ENCODE measurements at regions not wholly inside any gene's neighbourhood (a gene's known extent, or its start where the extent isn't known, plus 50 kb on each side); places are given as distances from the start of the nearest gene placed in this dataset.

DNA sequence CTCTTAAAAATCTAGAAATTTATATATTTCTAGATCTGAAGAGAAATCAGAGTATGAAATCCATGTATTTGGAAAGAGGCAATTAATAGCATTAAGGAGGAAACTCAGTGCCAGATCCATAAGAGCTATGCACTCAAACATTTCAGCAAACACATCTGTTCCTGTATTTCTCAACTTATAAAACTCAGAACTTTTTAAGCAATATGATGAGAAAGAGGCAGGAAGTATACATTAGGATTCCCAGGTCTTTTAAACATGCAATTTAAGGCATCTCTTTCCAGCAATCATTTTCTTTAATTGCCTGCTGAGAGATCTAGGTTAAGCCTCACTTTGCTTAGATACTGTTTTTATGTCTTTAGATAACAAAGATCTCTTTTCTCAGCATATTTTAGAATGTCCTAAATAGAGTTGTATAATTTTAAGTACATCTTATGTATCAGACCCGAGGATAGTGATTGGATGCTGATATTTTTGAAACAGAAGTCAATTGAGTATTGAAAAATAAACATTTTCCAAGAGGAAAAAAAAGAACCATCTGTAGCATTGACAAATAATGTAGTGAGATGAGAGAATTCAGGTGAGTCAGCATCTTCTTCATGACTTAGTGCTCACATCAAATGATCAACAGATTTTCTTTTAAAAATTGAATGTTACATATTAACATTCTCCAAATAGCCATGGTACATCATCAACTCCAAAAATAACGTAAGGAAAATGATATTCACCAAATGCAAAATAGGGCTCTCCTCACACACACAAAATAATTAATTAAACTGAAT is 461.4 kb upstream of the NOX3 start:
- Mint-ChIP-seq H3K36me3 (ENCODE audit: low read depth) (no peaks in the 10 kb centered on the region), H3K27me3 (ENCODE audit: low read depth) (peaks cover 2% of the 10 kb centered on the region), H3K4me1 (ENCODE audit: low read depth) (no peaks in the 10 kb centered on the region), H3K4me3 (ENCODE audit: unreplicated experiment) (no peak overlapping the region), H3K27ac (ENCODE audit: unreplicated experiment) (no peak overlapping the region), H3K9me3 (ENCODE audit: low read depth) (no peaks in the 10 kb centered on the region)
- DNase-seq (ENCODE audit: low spot score): no peak
- TF ChIP-seq, protein P1, sequence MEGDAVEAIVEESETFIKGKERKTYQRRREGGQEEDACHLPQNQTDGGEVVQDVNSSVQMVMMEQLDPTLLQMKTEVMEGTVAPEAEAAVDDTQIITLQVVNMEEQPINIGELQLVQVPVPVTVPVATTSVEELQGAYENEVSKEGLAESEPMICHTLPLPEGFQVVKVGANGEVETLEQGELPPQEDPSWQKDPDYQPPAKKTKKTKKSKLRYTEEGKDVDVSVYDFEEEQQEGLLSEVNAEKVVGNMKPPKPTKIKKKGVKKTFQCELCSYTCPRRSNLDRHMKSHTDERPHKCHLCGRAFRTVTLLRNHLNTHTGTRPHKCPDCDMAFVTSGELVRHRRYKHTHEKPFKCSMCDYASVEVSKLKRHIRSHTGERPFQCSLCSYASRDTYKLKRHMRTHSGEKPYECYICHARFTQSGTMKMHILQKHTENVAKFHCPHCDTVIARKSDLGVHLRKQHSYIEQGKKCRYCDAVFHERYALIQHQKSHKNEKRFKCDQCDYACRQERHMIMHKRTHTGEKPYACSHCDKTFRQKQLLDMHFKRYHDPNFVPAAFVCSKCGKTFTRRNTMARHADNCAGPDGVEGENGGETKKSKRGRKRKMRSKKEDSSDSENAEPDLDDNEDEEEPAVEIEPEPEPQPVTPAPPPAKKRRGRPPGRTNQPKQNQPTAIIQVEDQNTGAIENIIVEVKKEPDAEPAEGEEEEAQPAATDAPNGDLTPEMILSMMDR (IDR thresholded peaks at IDR 0.05): no peak

DNA sequence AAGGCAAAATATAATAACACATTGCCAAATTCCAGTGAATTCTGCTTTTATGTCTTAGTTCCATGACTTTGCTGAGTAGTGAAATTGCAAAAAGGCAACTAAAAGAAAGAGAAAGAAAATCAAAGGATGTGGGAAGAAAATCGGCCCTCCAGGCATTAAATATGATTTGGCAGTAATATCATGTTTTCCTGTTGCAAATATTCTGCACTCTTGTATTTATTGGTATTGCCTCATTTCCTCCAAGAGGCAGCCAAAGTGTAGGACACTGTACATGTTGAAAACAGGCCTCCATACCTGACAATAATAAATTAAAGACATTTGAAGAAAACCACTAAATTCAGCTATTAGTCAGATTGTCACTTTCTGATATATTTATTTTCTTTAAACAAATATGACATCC is 460.0 kb upstream of the NOX3 start:
- H3K4me1 Mint-ChIP-seq (ENCODE audit: low read depth): no peaks in the 10 kb centered on the region
- TF ChIP-seq, protein P1 (IDR thresholded peaks at IDR 0.05): no peak
- no peak for DNase-seq (ENCODE audit: low spot score)
- no peaks in the 10 kb centered on the region for H3K36me3 Mint-ChIP-seq (ENCODE audit: low read depth)
- H3K27me3 Mint-ChIP-seq (ENCODE audit: low read depth): peaks cover 2% of the 10 kb centered on the region
- no peaks in the 10 kb centered on the region for H3K9me3 Mint-ChIP-seq (ENCODE audit: low read depth)
- H3K4me3 Mint-ChIP-seq (ENCODE audit: unreplicated experiment): no peak overlapping the region
- H3K27ac Mint-ChIP-seq (ENCODE audit: unreplicated experiment): no peak overlapping the region

DNA sequence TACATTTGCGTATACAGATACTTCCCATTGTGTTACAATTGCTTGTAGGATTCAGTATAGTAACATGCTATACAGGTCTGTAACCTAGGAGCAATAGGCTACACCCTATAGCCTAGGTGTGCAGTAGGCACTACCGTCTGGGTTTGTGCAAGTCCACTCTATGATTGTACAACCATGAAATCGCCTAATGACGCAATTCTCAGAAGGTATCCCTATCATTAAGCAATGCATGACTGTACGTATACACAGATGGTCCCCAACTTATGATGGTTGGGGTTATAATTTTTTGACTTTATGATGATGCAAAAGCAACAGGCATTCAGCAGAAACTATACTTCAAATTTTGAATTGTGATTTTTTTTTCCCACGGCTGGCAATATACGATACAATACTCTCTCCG is 458.2 kb upstream of the NOX3 start:
- peaks cover 1% of the 10 kb centered on the region for H3K27me3 Mint-ChIP-seq (ENCODE audit: low read depth)

DNA sequence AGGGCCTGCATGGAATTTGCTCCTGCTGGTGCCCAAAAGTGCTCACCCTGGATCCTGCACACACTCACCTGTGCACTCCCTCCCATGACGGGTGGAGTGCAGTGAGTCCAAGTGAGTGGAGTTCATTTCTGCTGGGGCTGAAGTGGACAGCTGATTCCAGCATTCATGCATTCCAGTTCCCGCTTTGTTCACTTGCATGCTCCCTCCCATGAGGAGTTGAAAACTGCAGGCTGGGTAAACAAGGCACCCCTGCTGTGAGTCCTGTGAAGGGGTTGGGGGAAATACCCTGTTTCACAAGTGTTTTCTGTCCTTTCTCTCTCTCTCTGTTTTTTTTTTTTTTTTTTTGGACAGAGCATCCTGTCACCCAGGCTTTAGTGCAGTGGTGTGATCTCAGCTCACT is 454.1 kb upstream of the NOX3 start:
- Mint-ChIP-seq H3K9me3 (ENCODE audit: low read depth) (no peaks in the 10 kb centered on the region), H3K36me3 (ENCODE audit: low read depth) (no peaks in the 10 kb centered on the region), H3K27me3 (ENCODE audit: low read depth) (peaks cover 5% of the 10 kb centered on the region), H3K27ac (ENCODE audit: unreplicated experiment) (no peak overlapping the region), H3K4me1 (ENCODE audit: low read depth) (no peaks in the 10 kb centered on the region), H3K4me3 (ENCODE audit: unreplicated experiment) (no peak overlapping the region)
- TF ChIP-seq, protein P1 (IDR thresholded peaks at IDR 0.05): no peak
- no peak for DNase-seq (ENCODE audit: low spot score)

More for the DNA sequence above, 458.2 kb upstream of the NOX3 start:
- no peak for DNase-seq (ENCODE audit: low spot score)
- Mint-ChIP-seq H3K27ac (ENCODE audit: unreplicated experiment) (no peak overlapping the region), H3K4me3 (ENCODE audit: unreplicated experiment) (no peak overlapping the region), H3K36me3 (ENCODE audit: low read depth) (no peaks in the 10 kb centered on the region), H3K9me3 (ENCODE audit: low read depth) (no peaks in the 10 kb centered on the region), H3K4me1 (ENCODE audit: low read depth) (no peaks in the 10 kb centered on the region)
- TF ChIP-seq, protein P1 (IDR thresholded peaks at IDR 0.05): no peak

DNA sequence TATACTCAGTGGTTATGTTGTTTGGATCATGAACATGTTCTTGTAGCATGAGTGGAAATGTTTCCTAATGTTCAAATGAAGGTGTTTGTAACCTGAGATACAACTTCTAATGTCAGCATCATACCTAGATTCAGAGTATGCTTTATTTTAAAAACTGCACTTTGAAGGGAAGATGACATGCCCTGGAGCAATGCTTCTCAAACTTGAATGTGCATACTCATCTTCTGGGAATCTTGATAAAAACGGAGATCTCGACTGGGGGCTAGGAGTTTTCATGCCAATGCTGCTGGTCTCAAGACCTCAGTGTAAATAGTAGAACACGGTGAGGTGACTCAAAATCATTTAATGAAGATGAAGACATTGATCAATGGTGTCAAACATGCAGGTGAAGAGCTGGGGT is 440.0 kb upstream of the NOX3 start:
- Mint-ChIP-seq H3K27me3 (ENCODE audit: low read depth) (no peaks in the 10 kb centered on the region), H3K4me3 (ENCODE audit: unreplicated experiment) (no peak overlapping the region), H3K27ac (ENCODE audit: unreplicated experiment) (no peak overlapping the region), H3K4me1 (ENCODE audit: low read depth) (no peaks in the 10 kb centered on the region), H3K9me3 (ENCODE audit: low read depth) (peaks cover 4% of the 10 kb centered on the region), H3K36me3 (ENCODE audit: low read depth) (no peaks in the 10 kb centered on the region)
- TF ChIP-seq, protein P1 (IDR thresholded peaks at IDR 0.05): no peak
- no peak for DNase-seq (ENCODE audit: low spot score)
